GM18861 (cell line): ENCODE measurements at regions not wholly inside any gene's neighbourhood (a gene's known extent, or its start where the extent isn't known, plus 50 kb on each side); places are given as distances from the start of the nearest gene placed in this dataset.
"Not testable (repeated sequence)": the region's sequence is repeated elsewhere in the genome, so short reads cannot be mapped to it uniquely, and the experiment has no call there.

Source experiments
- ATAC-seq: cut with Tn5 transposase; IDR thresholded peaks from one replicate; pipeline ENCODE4 v1.9.1; 2021; ENCODE audit not compliant: unreplicated experiment

- ATAC-seq, result no peak
These were observed 502.2 kb upstream of the LMCD1 start for GRCh38 chr3:7999384-7999783.

- no peak for ATAC-seq
These were observed 500.3 kb upstream of the LMCD1 start for GRCh38 chr3:8001307-8001706.

DNA sequence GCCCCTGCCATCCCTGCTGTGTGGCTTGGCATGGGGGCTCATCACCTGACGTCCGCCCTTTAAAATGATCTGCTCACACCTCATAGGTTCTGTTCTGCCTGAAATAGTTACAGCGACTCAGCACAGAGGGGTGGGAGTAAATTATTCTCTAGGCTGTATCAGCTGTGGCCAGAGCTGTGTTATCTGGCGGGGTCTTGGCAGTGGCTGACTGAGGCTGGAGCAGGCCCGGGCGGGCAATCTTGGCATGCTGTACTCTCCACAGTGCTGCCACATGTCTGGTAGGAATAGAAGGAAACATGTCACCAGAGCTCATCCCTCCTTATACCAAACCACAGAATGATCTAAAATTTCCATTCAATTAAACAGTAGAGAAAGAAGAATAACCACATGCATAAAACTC lies 499.9 kb upstream of the LMCD1 start:
- ATAC-seq, result no peak

- no peak for ATAC-seq
These were observed 489.7 kb upstream of the LMCD1 start for GRCh38 chr3:8011902-8012301.

- no peak for ATAC-seq
These were observed 481.4 kb upstream of the LMCD1 start for GRCh38 chr3:8020047-8020841.

DNA sequence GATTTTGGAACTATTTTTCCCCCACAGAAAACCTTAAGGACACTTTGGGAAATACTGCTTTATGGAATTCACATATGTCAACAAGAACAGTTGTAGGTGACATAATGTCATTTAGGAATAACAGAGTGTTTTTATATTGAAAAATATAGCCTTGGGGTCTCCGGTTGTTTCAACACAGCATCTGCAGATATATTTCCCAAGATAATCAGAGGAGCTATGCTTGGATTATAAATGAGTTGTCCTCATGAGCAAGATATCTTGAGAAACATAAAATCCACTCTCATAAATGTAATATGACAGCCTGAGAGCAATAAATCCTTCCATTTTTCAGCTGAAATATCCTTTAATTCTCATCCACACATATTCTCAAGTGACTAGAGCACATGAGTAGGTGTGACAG lies 473.7 kb upstream of the LMCD1 start:
- no peak for ATAC-seq

GRCh38 chr3:8050283-8050682 lies 451.3 kb upstream of the LMCD1 start:
- no peak for ATAC-seq

DNA sequence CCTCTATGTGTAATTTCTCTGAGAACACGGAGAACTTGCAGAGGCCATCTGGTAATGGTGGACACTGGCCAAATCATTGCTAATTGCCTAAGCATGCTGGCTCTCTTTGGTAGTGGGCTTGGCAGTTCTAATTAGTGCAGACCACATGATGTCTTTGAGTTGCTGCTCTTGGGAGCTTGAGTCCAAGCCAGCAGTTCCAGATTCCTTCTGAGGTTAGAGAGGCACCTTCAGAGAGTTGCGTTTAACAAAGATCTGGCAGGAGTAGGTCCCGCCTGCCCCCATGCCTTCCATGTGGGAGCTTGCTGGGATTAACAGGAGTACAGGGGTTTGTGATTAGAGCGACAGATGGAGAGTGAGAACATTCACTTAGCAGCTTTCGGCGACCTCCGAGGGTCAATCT lies 449.0 kb upstream of the LMCD1 start:
- no peak for ATAC-seq

- not testable (repeated sequence) for ATAC-seq
These were observed 433.5 kb upstream of the LMCD1 start for GRCh38 chr3:8068135-8068534.

DNA sequence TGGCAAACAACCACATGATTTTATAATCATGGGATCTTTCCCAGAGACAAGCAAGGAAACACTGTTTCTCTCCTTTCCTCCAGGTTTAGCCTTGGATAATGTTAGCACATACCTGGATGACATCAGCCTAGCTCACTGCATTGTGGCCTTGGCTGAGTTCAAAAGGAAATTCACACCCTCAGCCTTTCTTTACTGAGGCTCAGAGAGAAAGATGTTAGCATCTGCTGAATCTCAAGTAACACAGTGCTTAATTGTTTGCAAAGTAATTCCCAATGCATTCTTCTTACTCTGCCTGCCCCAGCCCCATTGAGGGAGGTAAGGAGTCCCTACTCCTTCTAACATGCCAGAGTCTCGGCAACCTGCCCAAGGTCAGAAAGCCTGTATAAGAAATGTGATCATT lies 432.2 kb upstream of the LMCD1 start:
- ATAC-seq, result no peak

- no peak for ATAC-seq
These were observed 431.6 kb upstream of the LMCD1 start for GRCh38 chr3:8070011-8070410.

- not testable (repeated sequence) for ATAC-seq
These were observed 426.9 kb upstream of the LMCD1 start for GRCh38 chr3:8074740-8075139.

- ATAC-seq, result no peak
These were observed 424.5 kb upstream of the LMCD1 start for GRCh38 chr3:8077126-8077525.

DNA sequence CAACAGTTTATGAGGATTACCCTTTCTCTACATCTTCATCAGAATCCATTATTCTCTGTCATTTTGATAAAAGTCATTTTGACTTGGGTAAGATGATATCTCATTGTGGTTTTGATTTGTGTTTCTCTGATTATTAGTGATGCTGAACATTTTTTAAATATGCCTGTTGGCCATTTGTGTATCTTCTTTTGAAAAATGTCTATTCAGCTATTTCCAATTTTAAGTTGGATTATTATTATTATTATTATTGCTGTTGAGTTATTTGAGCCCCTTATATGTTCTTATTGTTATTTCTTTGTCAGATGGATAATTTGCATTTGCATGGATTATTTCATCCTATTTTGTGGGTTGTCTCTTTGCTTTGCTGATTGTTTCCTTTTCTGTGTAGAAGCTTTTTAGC lies 421.2 kb upstream of the LMCD1 start:
- ATAC-seq, result no peak

- ATAC-seq, result no peak
These were observed 416.1 kb upstream of the LMCD1 start for GRCh38 chr3:8085498-8085897.

DNA sequence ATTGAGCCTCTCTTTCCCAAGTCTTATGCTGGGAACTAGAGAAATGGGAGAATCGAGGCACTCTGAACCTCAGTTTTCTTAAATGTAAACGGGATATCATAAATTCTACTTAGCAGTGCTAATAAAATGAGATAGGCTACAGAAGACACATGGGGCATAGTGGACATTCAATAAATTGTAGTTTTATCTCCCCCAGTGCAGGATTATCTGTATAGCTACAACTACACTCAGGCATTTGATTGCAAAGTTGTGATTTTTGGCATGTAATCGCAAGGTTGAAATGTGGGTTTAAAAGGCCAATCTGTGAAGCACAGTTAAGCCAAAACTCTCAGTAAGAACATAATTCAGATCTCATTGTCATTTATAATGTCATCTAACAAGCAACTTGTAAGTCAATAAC lies 413.7 kb upstream of the LMCD1 start:
- no peak for ATAC-seq

- no peak for ATAC-seq
These were observed 407.2 kb upstream of the LMCD1 start for GRCh38 chr3:8094415-8094814.

DNA sequence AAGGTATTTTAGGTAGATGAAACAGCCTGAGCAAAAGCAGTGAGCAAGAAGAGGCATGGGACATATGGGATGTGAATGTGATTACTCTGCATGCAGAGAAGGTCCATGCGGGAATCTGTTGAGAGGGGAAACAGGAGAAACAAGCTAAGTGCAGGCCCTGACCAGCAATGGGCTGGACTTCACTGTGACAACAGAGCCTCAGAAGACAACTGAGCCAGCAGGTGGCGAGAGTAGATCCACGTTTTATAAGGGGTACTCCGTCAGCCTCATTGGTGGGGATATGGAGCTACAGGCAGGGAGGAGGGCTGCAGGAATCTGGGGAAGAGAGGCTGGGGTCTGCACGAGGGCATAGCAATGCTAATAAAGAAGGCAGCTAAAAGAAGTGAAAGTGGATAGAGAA lies 405.9 kb upstream of the LMCD1 start:
- no peak for ATAC-seq

- no peak for ATAC-seq
These were observed 403.9 kb upstream of the LMCD1 start for GRCh38 chr3:8097690-8098089.

GRCh38 chr3:8103954-8104353 lies 397.7 kb upstream of the LMCD1 start:
- no peak for ATAC-seq

GRCh38 chr3:8106921-8107320 lies 394.7 kb upstream of the LMCD1 start:
- ATAC-seq, result no peak

- ATAC-seq, result peak; percentile 98
These were observed 390.4 kb upstream of the LMCD1 start for GRCh38 chr3:8110966-8111798.
